MCF 10A (cell line): ENCODE measurements at regions not wholly inside any gene's neighbourhood (a gene's known extent, or its start where the extent isn't known, plus 50 kb on each side); places are given as distances from the start of the nearest gene placed in this dataset.

Experiments
- BruUV-seq: library from RNA; stranded (reverse); fragments of 400-500 nt; replicated peaks from 2 replicates; lab custom pipeline; 2021; lab: Mats Ljungman, UMichigan
- CTCF ChIA-PET: fragments of 300-600 bp; sonication (Branson Sonifier 250); formaldehyde crosslinking; extraction: SDS; loops from one replicate; lab custom pipeline; 2021; ENCODE audit warnings: antibody characterized with exemption, inconsistent platforms; lab: Yijun Ruan, JAX
- POLR2A ChIA-PET: fragments of 300-600, 350-650 bp; sonication (Branson Sonifier 250); formaldehyde crosslinking; extraction: SDS; loops from one replicate; lab custom pipeline; 2020; ENCODE audit warnings: antibody characterized with exemption, inconsistent platforms; lab: Yijun Ruan, JAX
- DNase-seq: peaks from one replicate; pipeline ENCODE4 v3.0.0-alpha.2; 2018; ENCODE audit not compliant: unreplicated experiment
- H3K27ac Mint-ChIP-seq: one replicate; pipeline ENCODE4 v1.8.0; 2022; ENCODE audit warnings: mild to moderate bottlenecking, low read depth, mixed read lengths; ENCODE audit not compliant: unreplicated experiment
- H3K27me3 Mint-ChIP-seq: one replicate; pipeline ENCODE4 v1.8.0; 2022; ENCODE audit warnings: mixed read lengths; ENCODE audit not compliant: insufficient read depth, unreplicated experiment
- H3K36me3 Mint-ChIP-seq: one replicate; pipeline ENCODE4 v1.8.0; 2022; ENCODE audit warnings: mild to moderate bottlenecking, moderate library complexity, mixed read lengths; ENCODE audit not compliant: insufficient read depth, unreplicated experiment
- H3K4me1 Mint-ChIP-seq: one replicate; pipeline ENCODE4 v1.8.0; 2022; ENCODE audit warnings: mixed read lengths; ENCODE audit not compliant: insufficient read depth, unreplicated experiment
- H3K4me3 Mint-ChIP-seq: one replicate; pipeline ENCODE4 v1.8.0; 2022; ENCODE audit warnings: mild to moderate bottlenecking, moderate library complexity, mixed read lengths; ENCODE audit not compliant: unreplicated experiment
- H3K9me3 Mint-ChIP-seq: one replicate; pipeline ENCODE4 v1.8.0; 2022; ENCODE audit warnings: mixed read lengths; ENCODE audit not compliant: unreplicated experiment
- intact Hi-C: fragments of 100-400 bp; cut with micrococcal nuclease; formaldehyde crosslinking; loops from 2 replicates; pipeline ENCODE4 v1.14.1; 2022
- TF ChIP-seq, protein P1 (sequence below): fragments of 200-600 bp; IDR thresholded peaks from one replicate; pipeline ENCODE4 v1.8.0; 2022; ENCODE audit warnings: antibody characterized with exemption, mild to moderate bottlenecking; ENCODE audit not compliant: unreplicated experiment

- no peaks in the 10 kb centered on the region for H3K4me1 Mint-ChIP-seq
- H3K27ac Mint-ChIP-seq = no peak overlapping the region
- H3K27me3 Mint-ChIP-seq = peaks cover 55% of the 10 kb centered on the region
- no peak overlapping the region for H3K4me3 Mint-ChIP-seq
- TF ChIP-seq, protein P1, sequence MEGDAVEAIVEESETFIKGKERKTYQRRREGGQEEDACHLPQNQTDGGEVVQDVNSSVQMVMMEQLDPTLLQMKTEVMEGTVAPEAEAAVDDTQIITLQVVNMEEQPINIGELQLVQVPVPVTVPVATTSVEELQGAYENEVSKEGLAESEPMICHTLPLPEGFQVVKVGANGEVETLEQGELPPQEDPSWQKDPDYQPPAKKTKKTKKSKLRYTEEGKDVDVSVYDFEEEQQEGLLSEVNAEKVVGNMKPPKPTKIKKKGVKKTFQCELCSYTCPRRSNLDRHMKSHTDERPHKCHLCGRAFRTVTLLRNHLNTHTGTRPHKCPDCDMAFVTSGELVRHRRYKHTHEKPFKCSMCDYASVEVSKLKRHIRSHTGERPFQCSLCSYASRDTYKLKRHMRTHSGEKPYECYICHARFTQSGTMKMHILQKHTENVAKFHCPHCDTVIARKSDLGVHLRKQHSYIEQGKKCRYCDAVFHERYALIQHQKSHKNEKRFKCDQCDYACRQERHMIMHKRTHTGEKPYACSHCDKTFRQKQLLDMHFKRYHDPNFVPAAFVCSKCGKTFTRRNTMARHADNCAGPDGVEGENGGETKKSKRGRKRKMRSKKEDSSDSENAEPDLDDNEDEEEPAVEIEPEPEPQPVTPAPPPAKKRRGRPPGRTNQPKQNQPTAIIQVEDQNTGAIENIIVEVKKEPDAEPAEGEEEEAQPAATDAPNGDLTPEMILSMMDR = no peak
- DNase-seq = no peak
- no peaks in the 10 kb centered on the region for H3K9me3 Mint-ChIP-seq
- BruUV-seq = no TSS peak
- no peaks in the 10 kb centered on the region for H3K36me3 Mint-ChIP-seq
- ChIA-PET CTCF (interaction anchor here (0.6 kb wide), 2 partner anchors 17 to 118 kb away, joined by 3 to 4 read pairs; no protein-coding TSS in a partner anchor), POLR2A (no interaction called here)
- intact Hi-C loops = no loop called here
These were observed 53.4 kb downstream of the MC4R start for GRCh38 chr18:60319129-60319528.

DNA sequence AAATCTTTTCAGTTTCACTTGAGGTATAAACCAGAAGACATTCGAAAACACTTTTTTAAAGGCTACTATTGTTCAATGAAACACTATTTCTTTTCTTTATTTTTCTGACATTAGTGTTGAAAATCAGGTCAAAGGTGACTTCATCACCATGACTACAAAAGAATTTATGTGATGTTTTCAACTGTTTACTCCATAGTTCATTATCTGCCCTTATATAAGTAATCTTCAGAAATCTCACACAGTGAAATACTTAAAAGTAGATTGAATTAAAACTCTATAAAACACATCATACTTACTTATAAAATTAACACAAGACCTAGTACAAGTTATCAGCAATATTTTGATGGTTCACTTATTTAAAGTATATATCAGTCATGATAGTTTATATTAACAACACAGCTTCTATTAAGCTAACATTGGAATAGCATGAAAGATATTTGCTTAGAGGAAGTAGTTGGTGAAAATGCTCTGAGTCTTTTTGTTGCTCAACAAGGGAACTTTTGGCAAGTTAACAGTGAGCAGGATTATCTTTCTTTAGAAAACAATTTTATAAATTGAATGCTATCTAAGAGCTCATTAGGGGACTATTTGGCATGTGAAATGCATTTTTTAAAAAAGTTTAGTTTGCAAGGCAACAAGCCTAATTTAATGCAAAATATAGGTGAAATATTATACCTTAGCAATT lies 60.8 kb downstream of the MC4R start:
- Mint-ChIP-seq H3K4me3 (no peak overlapping the region), H3K27ac (no peak overlapping the region), H3K27me3 (peaks cover 54% of the 10 kb centered on the region), H3K4me1 (no peaks in the 10 kb centered on the region), H3K9me3 (no peaks in the 10 kb centered on the region), H3K36me3 (no peaks in the 10 kb centered on the region)
- DNase-seq = no peak
- TF ChIP-seq, protein P1 = no peak
- ChIA-PET POLR2A (no interaction called here), CTCF (interaction anchor here (0.9 kb wide), 1 partner anchor 12 kb away, joined by 3 read pairs; no protein-coding TSS in a partner anchor)
- no TSS peak for BruUV-seq
- intact Hi-C loops = no loop called here

- no peak overlapping the region for H3K27ac Mint-ChIP-seq
- TF ChIP-seq, protein P1 = no peak
- ChIA-PET CTCF (no interaction called here), POLR2A (no interaction called here)
- no peak overlapping the region for H3K4me3 Mint-ChIP-seq
- BruUV-seq = no TSS peak
- H3K27me3 Mint-ChIP-seq = peaks cover 87% of the 10 kb centered on the region
- H3K9me3 Mint-ChIP-seq = no peaks in the 10 kb centered on the region
- H3K36me3 Mint-ChIP-seq = no peaks in the 10 kb centered on the region
- intact Hi-C loops = no loop called here
- DNase-seq = no peak
- no peaks in the 10 kb centered on the region for H3K4me1 Mint-ChIP-seq
These were observed 76.9 kb downstream of the MC4R start for GRCh38 chr18:60295674-60296073.

DNA sequence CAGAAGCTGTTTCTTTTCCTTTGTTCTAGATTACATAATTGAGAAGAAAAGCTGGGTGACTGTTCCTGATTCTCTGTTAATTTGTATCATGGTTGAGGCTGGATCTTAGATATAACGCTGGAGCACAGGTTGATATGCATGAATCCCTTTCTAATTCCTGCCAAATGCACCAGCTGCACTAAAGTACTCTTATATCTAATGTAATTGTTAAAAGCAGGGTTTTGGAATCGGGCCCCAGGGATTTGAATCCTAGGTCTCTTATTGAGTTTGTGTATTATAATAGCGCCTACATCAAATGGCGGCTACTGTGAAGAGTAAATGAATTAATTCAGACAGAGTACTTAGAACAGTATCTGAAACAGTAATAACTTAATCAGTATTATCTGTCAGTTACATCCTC lies 80.4 kb downstream of the MC4R start:
- ChIA-PET CTCF (interaction anchor here (0.7 kb wide), 1 partner anchor 375 kb away, joined by 3 read pairs; no protein-coding TSS in a partner anchor), POLR2A (no interaction called here)
- Mint-ChIP-seq H3K36me3 (no peaks in the 10 kb centered on the region), H3K4me3 (no peak overlapping the region), H3K9me3 (no peaks in the 10 kb centered on the region), H3K4me1 (no peaks in the 10 kb centered on the region), H3K27me3 (peaks cover 79% of the 10 kb centered on the region), H3K27ac (no peak overlapping the region)
- no peak for DNase-seq
- intact Hi-C loops = no loop called here
- TF ChIP-seq, protein P1 = no peak
- no TSS peak for BruUV-seq
